ENCODE measurements at regions not wholly inside any gene's neighbourhood (a gene's known extent, or its start where the extent isn't known, plus 50 kb on each side); places are given as distances from the start of the nearest gene placed in this dataset.

GRCh38 chr15:31557899-31558298, 231.3 kb downstream of the KLF13 start (continued):
- TF ChIP-seq KLF5 (IDR thresholded peaks at IDR 0.05; ENCODE audit: partially characterized antibody) (no peak), PAX5 (IDR thresholded peaks at IDR 0.05; ENCODE audit: borderline replicate concordance, low read depth, low read length) (no peak), JUNB (IDR thresholded peaks at IDR 0.05) (no peak)

- ChIA-PET CTCF (no interaction called here), SMC1A (ENCODE audit: uncharacterized antibody, unreplicated experiment) (no interaction called here), POLR2A (no interaction called here), RAD21 (ENCODE audit: unreplicated experiment) (no interaction called here)
- no peak overlapping the region for H3K4me3 ChIP-seq
- DNase-seq (ENCODE audit: low read depth, low spot score) (no peak), FAIRE-seq (no peak), ATAC-seq (no peak)
- BruUV-seq (replicated peaks), result no TSS peak
- no peaks in the 10 kb centered on the region for H4K20me1 ChIP-seq (ENCODE audit: control insufficient read depth, insufficient read depth)
- no peak overlapping the region for H3K27ac ChIP-seq (ENCODE audit: control insufficient read depth, insufficient read depth)
- H3K36me3 ChIP-seq (ENCODE audit: control insufficient read depth in 2 of 2, insufficient read depth in 2 of 2, low read length in 1 of 2), result no peaks in the 10 kb centered on the region
- intact Hi-C loops (cut with micrococcal nuclease; ENCODE audit: unreplicated experiment), result loop anchor here (5.0 kb wide), 1 partner anchor 42 kb away; no protein-coding TSS in a partner anchor
- H3K4me1 ChIP-seq (ENCODE audit: control insufficient read depth, insufficient read depth, low read length), result no peaks in the 10 kb centered on the region
- H3K9me3 ChIP-seq (replicated peaks; ENCODE audit: control insufficient read depth, insufficient read depth, low read length), result no peaks in the 10 kb centered on the region
- no peak overlapping the region for H2AFZ ChIP-seq (ENCODE audit: control insufficient read depth, low read depth, low read length)
- H3K79me2 ChIP-seq (ENCODE audit: control insufficient read depth, insufficient read depth, low read length), result no peaks in the 10 kb centered on the region
- in situ Hi-C loops (cut with MboI), result no loop called here
- H3K27me3 ChIP-seq (replicated peaks in 1 of 2; ENCODE audit: control insufficient read depth in 2 of 2, insufficient read depth in 2 of 2, low read length in 1 of 2), result no peaks in the 10 kb centered on the region
- no peak overlapping the region for H3K4me2 ChIP-seq (ENCODE audit: control insufficient read depth, insufficient read depth)
- TF ChIP-seq GATAD2B (conservative IDR thresholded peaks at IDR 0.05; ENCODE audit: low read depth), result no peak
- TF ChIP-seq CHD1 (IDR thresholded peaks at IDR 0.05; ENCODE audit: low read depth, low read length), result no peak
- TF ChIP-seq HDAC2 (IDR thresholded peaks at IDR 0.05), result no peak
- TF ChIP-seq CHD2 (IDR thresholded peaks at IDR 0.05; ENCODE audit: borderline replicate concordance, low read depth, low read length), result no peak
- TF ChIP-seq FOS (IDR thresholded peaks at IDR 0.05; ENCODE audit: borderline replicate concordance, extremely low read depth, insufficient read length), result no peak
- TF ChIP-seq SUPT20H (IDR thresholded peaks at IDR 0.05; ENCODE audit: borderline replicate concordance, control insufficient read depth, low read depth, low read length), result no peak
- no peak for TF ChIP-seq E2F8 (IDR thresholded peaks at IDR 0.05; ENCODE audit: low read depth, partially characterized antibody)
- no peak for TF ChIP-seq ZNF622 (IDR thresholded peaks at IDR 0.05)
- no peak for TF ChIP-seq MXI1 (IDR thresholded peaks at IDR 0.05; ENCODE audit: low read depth, low read length)
- no peak for TF ChIP-seq EED (IDR thresholded peaks at IDR 0.05; ENCODE audit: low read depth)
- TF ChIP-seq POLR2AphosphoS5 (IDR thresholded peaks at IDR 0.05; ENCODE audit: low read length), result no peak
- no peak overlapping the region for H3K9ac ChIP-seq (ENCODE audit: control insufficient read depth, insufficient read depth, low read length)
- WGBS (ENCODE audit: insufficient coverage, insufficient replicate concordance, low lambda C conversion rate, missing lambda C conversion rate), result 44% methylated on average over 12 of the region's 12 CpGs
These were observed 232.2 kb downstream of the KLF13 start for GRCh38 chr15:31558840-31559239.

Measured in GM12878 (cell line).